Right renal pelvis (tissue), 4 donors: ENCODE measurements at regions not wholly inside any gene's neighbourhood (a gene's known extent, or its start where the extent isn't known, plus 50 kb on each side); places are given as distances from the start of the nearest gene placed in this dataset.

Experiments
- DNase-seq, 4 donors: peaks; one replicate each; pipeline ENCODE4 v3.0.0-alpha.2; 2013; ENCODE audit warnings: low read depth in 4 of 4, low spot score in 3 of 4, missing footprints in 1 of 4

- no peak for DNase-seq
These were observed 227.0 kb downstream of the INHBA start for GRCh38 chr7:41475801-41476459.

GRCh38 chr7:41472427-41473125 is 230.3 kb downstream of the INHBA start:
- DNase-seq, result no peak

GRCh38 chr7:41470081-41470480 is 232.8 kb downstream of the INHBA start:
- DNase-seq, result no peak

- DNase-seq, result no peak
These were observed 235.3 kb downstream of the INHBA start for GRCh38 chr7:41467596-41467995.

- DNase-seq, result no peak
These were observed 236.0 kb downstream of the INHBA start for GRCh38 chr7:41466760-41467384.

- DNase-seq, result no peak
These were observed 237.3 kb downstream of the INHBA start for GRCh38 chr7:41465571-41465970.

- no peak for DNase-seq
These were observed 239.0 kb downstream of the INHBA start for GRCh38 chr7:41463770-41464470.

GRCh38 chr7:41459623-41460261 is 243.1 kb downstream of the INHBA start:
- no peak for DNase-seq

- DNase-seq, result no peak
These were observed 243.7 kb downstream of the INHBA start for GRCh38 chr7:41459183-41459582.

GRCh38 chr7:41457832-41458437 is 245.0 kb downstream of the INHBA start:
- no peak for DNase-seq

GRCh38 chr7:41451826-41452225 is 251.1 kb downstream of the INHBA start:
- DNase-seq, result no peak

GRCh38 chr7:41449694-41450093 is 253.2 kb downstream of the INHBA start:
- DNase-seq, result no peak

- no peak for DNase-seq
These were observed 253.6 kb downstream of the INHBA start for GRCh38 chr7:41449286-41449685.

GRCh38 chr7:41448104-41448503 is 254.8 kb downstream of the INHBA start:
- DNase-seq, result no peak

- DNase-seq, result no peak
These were observed 255.3 kb downstream of the INHBA start for GRCh38 chr7:41447450-41448042.

- no peak for DNase-seq
These were observed 256.1 kb downstream of the INHBA start for GRCh38 chr7:41446606-41447449.

- no peak for DNase-seq
These were observed 256.9 kb downstream of the INHBA start for GRCh38 chr7:41445946-41446345.

GRCh38 chr7:41445432-41445831 is 257.5 kb downstream of the INHBA start:
- DNase-seq, result no peak

- DNase-seq, result no peak
These were observed 263.4 kb downstream of the INHBA start for GRCh38 chr7:41439515-41439879.
